ENCODE measurements at regions not wholly inside any gene's neighbourhood (a gene's known extent, or its start where the extent isn't known, plus 50 kb on each side); places are given as distances from the start of the nearest gene placed in this dataset.

DNA sequence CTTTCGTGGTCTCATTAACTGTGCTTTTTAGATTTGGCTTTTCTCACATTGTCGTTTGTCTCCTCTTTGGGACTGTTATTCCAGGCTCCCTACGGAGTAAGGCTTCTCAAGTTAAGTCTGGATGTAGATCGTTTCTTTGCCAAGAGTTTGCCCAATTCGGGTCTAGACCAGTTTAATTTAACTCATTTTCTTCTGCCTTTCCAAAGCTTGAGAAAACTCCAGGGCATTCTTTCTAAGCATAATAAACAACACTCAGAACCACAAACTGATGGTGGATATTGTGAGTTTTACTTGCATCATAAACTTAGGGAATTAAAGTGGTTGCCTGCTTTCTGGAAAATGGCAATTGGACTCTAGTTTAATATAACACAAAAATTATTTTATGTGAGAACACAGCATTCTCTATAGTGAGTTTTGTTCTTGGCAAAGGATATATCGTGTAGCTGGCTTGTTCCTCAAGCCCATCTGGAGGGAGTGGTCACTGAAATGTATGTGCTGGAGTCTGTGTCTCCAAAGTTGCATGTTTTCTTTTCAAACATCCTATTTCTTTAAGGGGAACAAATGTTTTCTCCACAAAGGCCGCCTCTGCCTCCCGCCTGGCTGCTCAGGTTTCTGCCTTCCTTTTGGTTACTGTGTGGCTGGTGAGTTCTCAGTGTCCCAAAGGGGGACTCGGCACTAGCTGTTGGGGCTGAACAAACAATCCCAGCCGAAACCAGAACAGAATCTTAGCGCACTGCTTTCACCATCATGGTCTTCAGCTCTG is 211.3 kb upstream of the FBN2 start:
- H3K79me2 ChIP-seq (ENCODE audit: control insufficient read depth, insufficient read depth, low read length) = no peaks in the 10 kb centered on the region
- ChIA-PET POLR2A (no interaction called here), CTCF (no interaction called here)
- no peak for TF ChIP-seq GATA2 (IDR thresholded peaks at IDR 0.05; ENCODE audit: insufficient read depth, insufficient read length, low read depth, low read length)
- no peak for TF ChIP-seq JUN (IDR thresholded peaks at IDR 0.05; ENCODE audit: borderline replicate concordance, insufficient read depth, insufficient read length, low read depth)
- no peak for TF ChIP-seq POLR2A (IDR thresholded peaks at IDR 0.05; ENCODE audit: low read depth, low read length)
- intact Hi-C loops (cut with micrococcal nuclease) = no loop called here
- no peak overlapping the region for H2AFZ ChIP-seq (ENCODE audit: low read depth, low read length)
- no peaks in the 10 kb centered on the region for H4K20me1 ChIP-seq (replicated peaks; ENCODE audit: control insufficient read depth, extremely low read depth, insufficient read depth, low read length)
- H3K27ac ChIP-seq (ENCODE audit: insufficient read depth, low read depth, low read length) = no peak overlapping the region
- no peak for DNase-seq (ENCODE audit: low read depth, low spot score)
- H3K9me1 ChIP-seq (replicated peaks; ENCODE audit: control insufficient read depth, extremely low read depth, insufficient read depth, low read length) = no peaks in the 10 kb centered on the region
- no peak overlapping the region for H3K4me2 ChIP-seq (ENCODE audit: insufficient read depth, low read length)
- no peaks in the 10 kb centered on the region for H3K36me3 ChIP-seq (ENCODE audit: control insufficient read depth in 2 of 2, extremely low read depth in 1 of 2, insufficient read depth in 2 of 2, low read length in 2 of 2)
- no peak overlapping the region for H3K4me3 ChIP-seq (replicated peaks in 1 of 3; ENCODE audit: insufficient read depth in 1 of 3, low read depth in 1 of 3, low read length in 3 of 3)
- H3K4me1 ChIP-seq (ENCODE audit: control insufficient read depth, extremely low read depth, insufficient read depth, low read length) = no peaks in the 10 kb centered on the region
- H3K9ac ChIP-seq (replicated peaks; ENCODE audit: extremely low read depth, insufficient read depth, low read length) = no peak overlapping the region
- H3K9me3 ChIP-seq (replicated peaks; ENCODE audit: control insufficient read depth, insufficient read depth, low read length) = no peaks in the 10 kb centered on the region
- FAIRE-seq = no peak
- dilution Hi-C loops (cut with MboI; ENCODE audit: extremely low pct_ligation_motif_present, low sequenced_read_pairs) = no loop called here
- no TSS peak for BruUV-seq (replicated peaks)
- no peaks in the 10 kb centered on the region for H3K27me3 ChIP-seq (ENCODE audit: control insufficient read depth in 2 of 2, insufficient read depth in 2 of 2, low read length in 2 of 2)

DNA sequence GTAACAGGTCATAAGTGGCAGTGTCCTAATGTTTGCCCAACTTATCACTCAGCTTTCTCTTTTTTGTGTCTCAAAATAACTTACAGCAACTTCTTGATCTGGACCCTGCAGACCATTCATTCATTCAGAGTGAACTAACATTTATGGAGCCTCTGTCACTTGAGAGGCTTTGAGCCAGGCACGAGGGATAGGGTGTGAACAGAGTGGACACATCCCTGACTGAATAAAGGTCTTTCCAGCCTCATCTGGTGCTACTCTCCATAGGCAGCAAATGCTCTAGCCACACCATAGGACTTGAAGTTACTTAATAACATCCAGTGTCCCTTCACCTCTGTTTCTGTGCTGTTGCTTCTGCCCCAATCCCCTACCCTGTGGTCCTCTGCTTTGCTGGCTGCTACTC is 212.1 kb upstream of the FBN2 start:
- Histone ChIP-seq H3K4me1 (ENCODE audit: control insufficient read depth, extremely low read depth, insufficient read depth, low read length) (no peaks in the 10 kb centered on the region), H3K27ac (ENCODE audit: insufficient read depth, low read depth, low read length) (no peak overlapping the region), H2AFZ (ENCODE audit: low read depth, low read length) (no peak overlapping the region), H3K79me2 (ENCODE audit: control insufficient read depth, insufficient read depth, low read length) (no peaks in the 10 kb centered on the region), H3K4me2 (ENCODE audit: insufficient read depth, low read length) (no peak overlapping the region), H3K36me3 (ENCODE audit: control insufficient read depth in 2 of 2, extremely low read depth in 1 of 2, insufficient read depth in 2 of 2, low read length in 2 of 2) (no peaks in the 10 kb centered on the region), H3K4me3 (replicated peaks in 1 of 3; ENCODE audit: insufficient read depth in 1 of 3, low read depth in 1 of 3, low read length in 3 of 3) (no peak overlapping the region), H3K27me3 (ENCODE audit: control insufficient read depth in 2 of 2, insufficient read depth in 2 of 2, low read length in 2 of 2) (no peaks in the 10 kb centered on the region), H3K9me1 (replicated peaks; ENCODE audit: control insufficient read depth, extremely low read depth, insufficient read depth, low read length) (no peaks in the 10 kb centered on the region), H3K9me3 (replicated peaks; ENCODE audit: control insufficient read depth, insufficient read depth, low read length) (no peaks in the 10 kb centered on the region), H4K20me1 (replicated peaks; ENCODE audit: control insufficient read depth, extremely low read depth, insufficient read depth, low read length) (no peaks in the 10 kb centered on the region), H3K9ac (replicated peaks; ENCODE audit: extremely low read depth, insufficient read depth, low read length) (no peak overlapping the region)
- FAIRE-seq (no peak), DNase-seq (ENCODE audit: low read depth, low spot score) (no peak)
- ChIA-PET POLR2A (no interaction called here), CTCF (no interaction called here)
- dilution Hi-C loops (cut with MboI; ENCODE audit: extremely low pct_ligation_motif_present, low sequenced_read_pairs) (no loop called here), intact Hi-C loops (cut with micrococcal nuclease) (no loop called here)
- BruUV-seq (replicated peaks) = no TSS peak
- TF ChIP-seq JUN (IDR thresholded peaks at IDR 0.05; ENCODE audit: borderline replicate concordance, insufficient read depth, insufficient read length, low read depth) (no peak), EZH2 (IDR thresholded peaks at IDR 0.05; ENCODE audit: borderline replicate concordance, low read depth, low read length, severe bottlenecking) (no peak), GATA2 (IDR thresholded peaks at IDR 0.05; ENCODE audit: insufficient read depth, insufficient read length, low read depth, low read length) (no peak)
- TF ChIP-seq, protein P1, sequence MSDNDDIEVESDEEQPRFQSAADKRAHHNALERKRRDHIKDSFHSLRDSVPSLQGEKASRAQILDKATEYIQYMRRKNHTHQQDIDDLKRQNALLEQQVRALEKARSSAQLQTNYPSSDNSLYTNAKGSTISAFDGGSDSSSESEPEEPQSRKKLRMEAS (IDR thresholded peaks at IDR 0.05; ENCODE audit: insufficient read depth, insufficient read length) = no peak

Data from endothelial cell of umbilical vein (primary cell).